GM12878 (cell line): ENCODE measurements at regions not wholly inside any gene's neighbourhood (a gene's known extent, or its start where the extent isn't known, plus 50 kb on each side); places are given as distances from the start of the nearest gene placed in this dataset.

Experiments used
- ATAC-seq: fragments of 200-7000 bp; cut with Tn5 transposase; 3 replicates; pipeline ENCODE4 v1.9.1; 2020; ENCODE audit warnings: mild to moderate bottlenecking, moderate library complexity
- BruUV-seq: library from RNA; stranded (reverse); fragments of 400-500 nt; replicated peaks from 2 replicates; lab custom pipeline; 2021; lab: Mats Ljungman, UMichigan
- CTCF ChIA-PET: fragments of 300-600 bp; sonication (Branson Sonifier 250); formaldehyde crosslinking; extraction: SDS; loops from one replicate; lab custom pipeline; 2021; ENCODE audit warnings: inconsistent platforms; lab: Yijun Ruan, JAX
- POLR2A ChIA-PET: fragments of 350-600 bp; formaldehyde crosslinking; extraction: SDS; loops from one replicate; lab custom pipeline; 2021; ENCODE audit warnings: inconsistent platforms; lab: Charles Lee
- RAD21 ChIA-PET: fragments of 300-600 bp; sonication (Branson Sonifier 250); formaldehyde crosslinking; loops from one replicate; lab custom pipeline; 2023; ENCODE audit warnings: antibody characterized with exemption; ENCODE audit not compliant: unreplicated experiment; lab: Charles Lee
- SMC1A ChIA-PET: fragments of 300-600 bp; sonication (Branson Sonifier 250); formaldehyde crosslinking; loops from one replicate; lab custom pipeline; 2023; ENCODE audit not compliant: unreplicated experiment, uncharacterized antibody; lab: Charles Lee
- DNase-seq: peaks from one replicate; pipeline ENCODE4 v3.0.0-alpha.2; 2011; ENCODE audit warnings: low read depth, low spot score
- FAIRE-seq: peaks from 3 replicates; lab custom pipeline; 2011; peaks lifted over from hg19 to GRCh38; lab: Jason Lieb, UNC
- H2AFZ ChIP-seq: 2 replicates; pipeline ENCODE4 v1.6.0; 2011; ENCODE audit warnings: low read depth, low read length, control low read depth; ENCODE audit not compliant: control insufficient read depth
- H3K27ac ChIP-seq: 2 replicates; pipeline ENCODE4 v1.5.1; 2011; ENCODE audit warnings: control low read depth; ENCODE audit not compliant: control insufficient read depth, insufficient read depth
- H3K27me3 ChIP-seq, 2 experiments: replicated peaks in 1 of 2; 2 replicates each; pipeline versions ENCODE4 v1.6.0 to v1.6.1; 2011; ENCODE audit warnings: low read length in 1 of 2; ENCODE audit not compliant: control insufficient read depth in 2 of 2, insufficient read depth in 2 of 2
- H3K36me3 ChIP-seq, 2 experiments: 2 replicates each; pipeline ENCODE4 v1.5.1; 2011; ENCODE audit warnings: low read length in 1 of 2; ENCODE audit not compliant: control insufficient read depth in 2 of 2, insufficient read depth in 2 of 2
- H3K4me1 ChIP-seq: 2 replicates; pipeline ENCODE4 v1.6.1; 2011; ENCODE audit warnings: mild to moderate bottlenecking, low read length, moderate library complexity, mixed read lengths; ENCODE audit not compliant: control insufficient read depth, insufficient read depth
- H3K4me2 ChIP-seq: 2 replicates; pipeline ENCODE4 v1.6.0; 2011; ENCODE audit warnings: control low read depth; ENCODE audit not compliant: control insufficient read depth, insufficient read depth
- H3K4me3 ChIP-seq: fragments of 200-600 bp; sonication (generic); 2 replicates; pipeline ENCODE4 v1.5.1; 2016
- H3K79me2 ChIP-seq: 2 replicates; pipeline ENCODE4 v1.6.0; 2011; ENCODE audit warnings: low read length; ENCODE audit not compliant: control insufficient read depth, insufficient read depth
- H3K9ac ChIP-seq: 2 replicates; pipeline ENCODE4 v1.8.0; 2011; ENCODE audit warnings: low read length, control low read depth, mixed read lengths; ENCODE audit not compliant: control insufficient read depth, insufficient read depth
- H3K9me3 ChIP-seq: replicated peaks from 3 replicates; pipeline ENCODE4 v1.5.1; 2011; ENCODE audit warnings: mild to moderate bottlenecking, low read length; ENCODE audit not compliant: control insufficient read depth, insufficient read depth
- H4K20me1 ChIP-seq: 2 replicates; pipeline ENCODE4 v1.6.0; 2011; ENCODE audit not compliant: control insufficient read depth, insufficient read depth
- CHD4 ChIP-seq: fragments of 200-600 bp; sonication (generic); IDR thresholded peaks from 2 replicates; pipeline ENCODE4 v1.6.1; 2016; ENCODE audit warnings: mild to moderate bottlenecking
- ELK1 ChIP-seq: IDR thresholded peaks from 2 replicates; pipeline ENCODE4 v1.6.1; 2012; ENCODE audit warnings: low read depth, low read length, improper control_type of control experiment
- NFYA ChIP-seq: IDR thresholded peaks from 2 replicates; pipeline ENCODE4 v1.6.1; 2011; ENCODE audit warnings: low read depth, mild to moderate bottlenecking, low read length, improper control_type of control experiment, borderline replicate concordance
- PKNOX1 ChIP-seq: fragments of 450-650 bp; IDR thresholded peaks from 2 replicates; pipeline ENCODE4 v1.6.1; 2016; ENCODE audit warnings: mild to moderate bottlenecking
- POLR2AphosphoS2 ChIP-seq: IDR thresholded peaks from 2 replicates; pipeline ENCODE4 v1.6.1; 2011; ENCODE audit warnings: low read depth, mild to moderate bottlenecking, low read length, improper control_type of control experiment, moderate library complexity
- RBBP5 ChIP-seq: fragments of 200-600 bp; sonication (generic); conservative IDR thresholded peaks from 2 replicates; pipeline ENCODE4 v1.6.1; 2016
- SUPT20H ChIP-seq: IDR thresholded peaks from 2 replicates; pipeline ENCODE4 v1.6.1; 2011; ENCODE audit warnings: low read depth, mild to moderate bottlenecking, low read length, moderate library complexity, borderline replicate concordance; ENCODE audit not compliant: control insufficient read depth
- ZSCAN29 ChIP-seq: fragments of 450-650 bp; IDR thresholded peaks from 2 replicates; pipeline ENCODE4 v1.6.1; 2017; ENCODE audit warnings: mild to moderate bottlenecking, moderate library complexity
- WGBS: methylation state at CpG from one replicate; pipeline ENCODE4 v1.1.6; 2016; ENCODE audit warnings: low lambda C conversion rate; ENCODE audit not compliant: insufficient replicate concordance, insufficient coverage; ENCODE audit errors: missing lambda C conversion rate; 5-methylcytosine and 5-hydroxymethylcytosine counted together
- in situ Hi-C: fragments of 300-500 bp; cut with MboI; formaldehyde crosslinking; loops from 9 replicates; pipeline ENCODE4 v1.14.3; 2018; ENCODE audit warnings: mixed read lengths
- intact Hi-C: fragments of 100-400 bp; cut with micrococcal nuclease; formaldehyde crosslinking; loops from one replicate; pipeline ENCODE4 v1.14.2; 2022; ENCODE audit not compliant: unreplicated experiment

- BruUV-seq: no TSS peak
- no peaks in the 10 kb centered on the region for H3K9me3 ChIP-seq
- ChIA-PET SMC1A (no interaction called here), CTCF (no interaction called here), RAD21 (no interaction called here), POLR2A (no interaction called here)
- no peak overlapping the region for H3K4me3 ChIP-seq
- in situ Hi-C loops: no loop called here
- no peaks in the 10 kb centered on the region for H3K36me3 ChIP-seq
- H3K9ac ChIP-seq: no peak overlapping the region
- no peaks in the 10 kb centered on the region for H3K4me1 ChIP-seq
- no peak for FAIRE-seq
- H3K79me2 ChIP-seq: no peaks in the 10 kb centered on the region
- no peak overlapping the region for H3K27ac ChIP-seq
- 0% methylated on average over 3 of the region's 3 CpGs for WGBS
- no peak for DNase-seq
- no peak overlapping the region for H3K4me2 ChIP-seq
- ATAC-seq: no peak
- H2AFZ ChIP-seq: no peak overlapping the region
- H3K27me3 ChIP-seq: peaks cover 2 to 4% of the 10 kb centered on the region in 2 experiments; a peak in 2 of 4 replicates
- TF ChIP-seq PKNOX1 (no peak), RBBP5 (no peak), NFYA (no peak), CHD4 (no peak), POLR2AphosphoS2 (no peak), SUPT20H (no peak), ELK1 (no peak), ZSCAN29 (no peak)
- intact Hi-C loops: no loop called here
- H4K20me1 ChIP-seq: no peaks in the 10 kb centered on the region
Measured at GRCh38 chr5:169404223-169404622, 103.3 kb upstream of the SLIT3 start.
